IPS-18a (cell line): ENCODE measurements at regions not wholly inside any gene's neighbourhood (a gene's known extent, or its start where the extent isn't known, plus 50 kb on each side); places are given as distances from the start of the nearest gene placed in this dataset.
"Not testable (repeated sequence)": the region's sequence is repeated elsewhere in the genome, so short reads cannot be mapped to it uniquely, and the experiment has no call there.

Experiments used
- H3K27ac ChIP-seq: one replicate; pipeline ENCODE4 v1.5.1; 2013; ENCODE audit warnings: low read length
- H3K27me3 ChIP-seq: one replicate; pipeline ENCODE4 v1.6.1; 2013; ENCODE audit warnings: mild to moderate bottlenecking, low read length; ENCODE audit not compliant: control insufficient read depth, insufficient read depth
- H3K36me3 ChIP-seq: one replicate; pipeline ENCODE4 v1.6.1; 2013; ENCODE audit warnings: low read depth, low read length; ENCODE audit not compliant: control insufficient read depth
- H3K4me1 ChIP-seq: one replicate; pipeline ENCODE4 v1.6.1; 2013; ENCODE audit warnings: low read depth, low read length; ENCODE audit not compliant: control insufficient read depth
- H3K4me3 ChIP-seq: one replicate; pipeline ENCODE4 v1.5.1; 2013; ENCODE audit warnings: low read length
- H3K9ac ChIP-seq: one replicate; pipeline ENCODE4 v1.6.1; 2013; ENCODE audit warnings: mild to moderate bottlenecking, low read length, moderate library complexity
- H3K9me3 ChIP-seq: one replicate; pipeline ENCODE4 v1.6.1; 2013; ENCODE audit warnings: low read depth, low read length; ENCODE audit not compliant: control insufficient read depth

GRCh38 chr3:184457784-184458377, 78.0 kb downstream of the CHRD start:
- H3K4me1 ChIP-seq, H3K36me3 ChIP-seq, H3K27ac ChIP-seq, H3K9me3 ChIP-seq, H3K27me3 ChIP-seq, H3K9ac ChIP-seq, H3K4me3 ChIP-seq: not testable (repeated sequence)

- Histone ChIP-seq H3K4me1 (no peaks in the 10 kb centered on the region), H3K27ac (no peak overlapping the region), H3K4me3 (no peak overlapping the region), H3K9me3 (no peaks in the 10 kb centered on the region), H3K27me3 (no peaks in the 10 kb centered on the region), H3K9ac (no peak overlapping the region), H3K36me3 (no peaks in the 10 kb centered on the region)
These were observed 79.5 kb downstream of the CHRD start for GRCh38 chr3:184459355-184459754.

GRCh38 chr3:184460276-184460675, 80.4 kb downstream of the CHRD start:
- Histone ChIP-seq H3K27ac (no peak overlapping the region), H3K4me3 (no peak overlapping the region), H3K9me3 (no peaks in the 10 kb centered on the region), H3K36me3 (no peaks in the 10 kb centered on the region), H3K9ac (no peak overlapping the region), H3K4me1 (no peaks in the 10 kb centered on the region), H3K27me3 (no peaks in the 10 kb centered on the region)

GRCh38 chr3:184461219-184461618, 81.4 kb downstream of the CHRD start:
- H3K4me3 ChIP-seq: no peak overlapping the region
- H3K9ac ChIP-seq: no peak overlapping the region
- H3K4me1 ChIP-seq: no peaks in the 10 kb centered on the region
- no peaks in the 10 kb centered on the region for H3K9me3 ChIP-seq
- H3K36me3 ChIP-seq: no peaks in the 10 kb centered on the region
- no peak overlapping the region for H3K27ac ChIP-seq
- H3K27me3 ChIP-seq: no peaks in the 10 kb centered on the region

- H3K27ac ChIP-seq: no peak overlapping the region
- no peak overlapping the region for H3K9ac ChIP-seq
- H3K4me1 ChIP-seq: no peaks in the 10 kb centered on the region
- H3K9me3 ChIP-seq: no peaks in the 10 kb centered on the region
- H3K36me3 ChIP-seq: no peaks in the 10 kb centered on the region
- no peaks in the 10 kb centered on the region for H3K27me3 ChIP-seq
- no peak overlapping the region for H3K4me3 ChIP-seq
These were observed 86.1 kb downstream of the CHRD start for GRCh38 chr3:184465883-184466412.

- no peaks in the 10 kb centered on the region for H3K27me3 ChIP-seq
- H3K4me1 ChIP-seq: no peaks in the 10 kb centered on the region
- H3K27ac ChIP-seq: no peak overlapping the region
- H3K4me3 ChIP-seq: no peak overlapping the region
- no peaks in the 10 kb centered on the region for H3K36me3 ChIP-seq
- no peaks in the 10 kb centered on the region for H3K9me3 ChIP-seq
- no peak overlapping the region for H3K9ac ChIP-seq
These were observed 86.6 kb downstream of the CHRD start for GRCh38 chr3:184466413-184466960.

- Histone ChIP-seq H3K27ac (no peak overlapping the region), H3K4me3 (no peak overlapping the region), H3K27me3 (no peaks in the 10 kb centered on the region), H3K9ac (no peak overlapping the region), H3K4me1 (no peaks in the 10 kb centered on the region), H3K9me3 (no peaks in the 10 kb centered on the region), H3K36me3 (no peaks in the 10 kb centered on the region)
These were observed 87.3 kb downstream of the CHRD start for GRCh38 chr3:184467171-184467570.

GRCh38 chr3:184470551-184470950, 90.7 kb downstream of the CHRD start:
- Histone ChIP-seq H3K36me3 (no peaks in the 10 kb centered on the region), H3K9me3 (no peaks in the 10 kb centered on the region), H3K27ac (no peak overlapping the region), H3K27me3 (no peaks in the 10 kb centered on the region), H3K4me1 (no peaks in the 10 kb centered on the region), H3K4me3 (no peak overlapping the region), H3K9ac (no peak overlapping the region)

GRCh38 chr3:184471439-184471838, 90.1 kb upstream of the EPHB3 start:
- no peaks in the 10 kb centered on the region for H3K27me3 ChIP-seq
- no peaks in the 10 kb centered on the region for H3K4me1 ChIP-seq
- no peak overlapping the region for H3K27ac ChIP-seq
- H3K9me3 ChIP-seq: no peaks in the 10 kb centered on the region
- no peaks in the 10 kb centered on the region for H3K36me3 ChIP-seq
- H3K9ac ChIP-seq: no peak overlapping the region
- H3K4me3 ChIP-seq: no peak overlapping the region

GRCh38 chr3:184472723-184473428, 88.7 kb upstream of the EPHB3 start:
- no peak overlapping the region for H3K9ac ChIP-seq
- H3K27me3 ChIP-seq: no peaks in the 10 kb centered on the region
- H3K4me3 ChIP-seq: no peak overlapping the region
- no peaks in the 10 kb centered on the region for H3K4me1 ChIP-seq
- H3K9me3 ChIP-seq: no peaks in the 10 kb centered on the region
- no peak overlapping the region for H3K27ac ChIP-seq
- no peaks in the 10 kb centered on the region for H3K36me3 ChIP-seq

GRCh38 chr3:184474897-184475296, 86.7 kb upstream of the EPHB3 start:
- Histone ChIP-seq H3K9ac (no peak overlapping the region), H3K9me3 (no peaks in the 10 kb centered on the region), H3K4me1 (no peaks in the 10 kb centered on the region), H3K27ac (no peak overlapping the region), H3K36me3 (no peaks in the 10 kb centered on the region), H3K4me3 (no peak overlapping the region), H3K27me3 (no peaks in the 10 kb centered on the region)

- H3K4me3 ChIP-seq: no peak overlapping the region
- no peak overlapping the region for H3K9ac ChIP-seq
- H3K27ac ChIP-seq: no peak overlapping the region
- H3K4me1 ChIP-seq: no peaks in the 10 kb centered on the region
- H3K36me3 ChIP-seq: no peaks in the 10 kb centered on the region
- H3K27me3 ChIP-seq: no peaks in the 10 kb centered on the region
- H3K9me3 ChIP-seq: no peaks in the 10 kb centered on the region
These were observed 83.6 kb upstream of the EPHB3 start for GRCh38 chr3:184477940-184478339.
